SK-N-SH (cell line): ENCODE measurements at regions not wholly inside any gene's neighbourhood (a gene's known extent, or its start where the extent isn't known, plus 50 kb on each side); places are given as distances from the start of the nearest gene placed in this dataset.

ENCODE experiments used
- CTCF ChIA-PET: fragments of 300-600, 350-600 bp; formaldehyde crosslinking; extraction: SDS; loops from one replicate; lab custom pipeline; 2021; lab: Yijun Ruan, JAX
- POLR2A ChIA-PET: fragments of 350-600 bp; sonication (Branson Sonifier 250); formaldehyde crosslinking; extraction: SDS; loops from one replicate; lab custom pipeline; 2020; ENCODE audit warnings: antibody characterized with exemption, inconsistent platforms; lab: Yijun Ruan, JAX
- DNase-seq: peaks from one replicate; pipeline ENCODE4 v3.0.0; 2012
- H2AFZ ChIP-seq: fragments of 200-600 bp; sonication (generic); 2 replicates; pipeline ENCODE4 v1.8.1; 2016; ENCODE audit warnings: antibody characterized with exemption, mild to moderate bottlenecking, low read depth
- H3F3A ChIP-seq: fragments of 200-600 bp; sonication (generic); replicated peaks from 2 replicates; pipeline ENCODE3; 2016; ENCODE audit warnings: antibody characterized with exemption, mild to moderate bottlenecking; ENCODE audit not compliant: insufficient read depth
- H3K27ac ChIP-seq, 2 experiments: fragments of 200-500 bp in 1 of 2; fragments of 200-600 bp in 1 of 2; sonication (Bioruptor generic) in 1 of 2; sonication (generic), shearing (Covaris generic) in 1 of 2; 2 replicates each; pipeline versions ENCODE4 v1.5.1 to v1.6.1; 2014 to 2016; ENCODE audit warnings: low read depth in 2 of 2, inconsistent platforms in 1 of 2, low read length in 1 of 2, mild to moderate bottlenecking in 1 of 2, mixed read lengths in 1 of 2
- H3K27me3 ChIP-seq: fragments of 200-600 bp; sonication (generic), shearing (Covaris generic); 2 replicates; pipeline ENCODE4 v1.6.1; 2016; ENCODE audit warnings: mixed run types; ENCODE audit not compliant: insufficient read depth
- H3K36me3 ChIP-seq, 2 experiments: fragments of 200-500 bp in 1 of 2; fragments of 200-600 bp in 1 of 2; sonication (Bioruptor generic) in 1 of 2; sonication (generic) in 1 of 2; replicated peaks in 1 of 2; 2 replicates each; pipeline versions ENCODE3 to v1.5.1; 2014 to 2016; ENCODE audit warnings: low read length in 1 of 2, mild to moderate bottlenecking in 1 of 2; ENCODE audit not compliant: insufficient read depth in 2 of 2, control insufficient read depth in 1 of 2
- H3K4me1 ChIP-seq, 2 experiments: fragments of 200-500 bp in 1 of 2; fragments of 200-600 bp in 1 of 2; sonication (Bioruptor generic) in 1 of 2; sonication (generic), shearing (Covaris generic) in 1 of 2; 2 replicates each; pipeline versions ENCODE4 v1.5.1 to v1.6.1; 2014 to 2016; ENCODE audit warnings: low read depth in 1 of 2, low read length in 1 of 2, mixed run types in 1 of 2; ENCODE audit not compliant: insufficient read depth in 2 of 2, control insufficient read depth in 1 of 2
- H3K4me2 ChIP-seq: fragments of 200-600 bp; sonication (generic), shearing (Covaris generic); 2 replicates; pipeline ENCODE4 v1.6.1; 2017; ENCODE audit warnings: mixed run types
- H3K4me3 ChIP-seq, 2 experiments: fragments of 200-500 bp in 1 of 2; fragments of 200-600 bp in 1 of 2; sonication (Bioruptor generic) in 1 of 2; sonication (generic), shearing (Covaris generic) in 1 of 2; 2 replicates each; pipeline versions ENCODE4 v1.5.1 to v1.8.1; 2014 to 2016; ENCODE audit warnings: low read depth in 2 of 2, inconsistent platforms in 1 of 2, low read length in 1 of 2, mild to moderate bottlenecking in 1 of 2, mixed read lengths in 1 of 2, moderate library complexity in 1 of 2
- H3K79me2 ChIP-seq: fragments of 200-600 bp; sonication (generic); 2 replicates; pipeline ENCODE4 v1.8.1; 2017; ENCODE audit warnings: mild to moderate bottlenecking; ENCODE audit not compliant: insufficient read depth
- H3K9ac ChIP-seq: fragments of 200-600 bp; sonication (generic); 2 replicates; pipeline ENCODE4 v1.6.1; 2017; ENCODE audit warnings: mixed run types
- H3K9me2 ChIP-seq: fragments of 200-600 bp; sonication (generic); 2 replicates; pipeline ENCODE4 v1.6.1; 2017; ENCODE audit warnings: mixed run types
- H3K9me3 ChIP-seq: fragments of 200-600 bp; sonication (generic); 2 replicates; pipeline ENCODE4 v1.6.1; 2017; ENCODE audit warnings: mixed run types, mild to moderate bottlenecking, moderate library complexity
- H4K20me1 ChIP-seq: fragments of 200-600 bp; sonication (generic); 2 replicates; pipeline ENCODE4 v1.6.1; 2017; ENCODE audit warnings: mild to moderate bottlenecking, mixed run types; ENCODE audit not compliant: insufficient read depth
- CHD2 ChIP-seq: fragments of 150-350 bp; IDR thresholded peaks from 2 replicates; pipeline ENCODE4 v1.6.1; 2018; ENCODE audit warnings: low read length; ENCODE audit not compliant: partially characterized antibody
- ELF1 ChIP-seq: IDR thresholded peaks from 2 replicates; pipeline ENCODE4 v1.4.0; 2012
- EZH2phosphoT487 ChIP-seq: fragments of 200-600 bp; sonication (generic); IDR thresholded peaks from 2 replicates; pipeline ENCODE4 v1.6.1; 2017; ENCODE audit warnings: low read depth, mixed run types, mild to moderate bottlenecking, antibody characterized with exemption, moderate library complexity, borderline replicate concordance
- FOXJ3 ChIP-seq: sonication (generic); formaldehyde crosslinking; IDR thresholded peaks from 2 replicates; pipeline ENCODE4 v1.5.1; 2020; ENCODE audit warnings: mild to moderate bottlenecking, missing genetic modification reagents
- GATA2 ChIP-seq: sonication (generic); formaldehyde crosslinking; IDR thresholded peaks from 2 replicates; pipeline ENCODE4 v1.5.0; 2020; ENCODE audit warnings: mild to moderate bottlenecking, missing genetic modification reagents
- JUND ChIP-seq: IDR thresholded peaks from 2 replicates; pipeline ENCODE4 v1.4.0; 2012
- MEF2A ChIP-seq: IDR thresholded peaks from 2 replicates; pipeline ENCODE4 v1.4.0; 2012; ENCODE audit warnings: low read depth, borderline replicate concordance
- MXI1 ChIP-seq: IDR thresholded peaks from 2 replicates; pipeline ENCODE4 v1.6.1; 2012; ENCODE audit warnings: mild to moderate bottlenecking, low read depth, low read length, improper control_type of control experiment
- NRF1 ChIP-seq: IDR thresholded peaks from 2 replicates; pipeline ENCODE4 v1.6.1; 2012; ENCODE audit warnings: low read depth, mild to moderate bottlenecking, low read length
- RCOR1 ChIP-seq: fragments of 150-350 bp; IDR thresholded peaks from 2 replicates; pipeline ENCODE4 v1.6.1; 2017; ENCODE audit warnings: antibody characterized with exemption, low read length
- REST ChIP-seq: IDR thresholded peaks from 2 replicates; pipeline ENCODE4 v1.6.1; 2012; ENCODE audit warnings: mild to moderate bottlenecking, low read depth, low read length, moderate library complexity
- SIN3A ChIP-seq: IDR thresholded peaks from 2 replicates; pipeline ENCODE4 v1.6.1; 2012; ENCODE audit warnings: low read depth, mild to moderate bottlenecking, low read length, moderate library complexity, borderline replicate concordance
- SMC3 ChIP-seq: IDR thresholded peaks from 2 replicates; pipeline ENCODE4 v1.6.1; 2012; ENCODE audit warnings: low read depth, low read length, improper control_type of control experiment
- TAF1 ChIP-seq: IDR thresholded peaks from 2 replicates; pipeline ENCODE4 v1.6.1; 2012; ENCODE audit warnings: low read depth, mild to moderate bottlenecking, low read length, moderate library complexity, borderline replicate concordance
- TEAD4 ChIP-seq: IDR thresholded peaks from 2 replicates; pipeline ENCODE4 v1.4.0; 2012; ENCODE audit warnings: mild to moderate bottlenecking, borderline replicate concordance; ENCODE audit not compliant: insufficient read depth
- WGBS: methylation state at CpG from one replicate; pipeline ENCODE4 v1.1.6; 2017; ENCODE audit warnings: low lambda C conversion rate; 5-methylcytosine and 5-hydroxymethylcytosine counted together
- TF ChIP-seq, protein P1 (sequence below): IDR thresholded peaks from 2 replicates; pipeline ENCODE4; 2012
- TF ChIP-seq, protein P2 (sequence below): fragments of 150-350 bp; IDR thresholded peaks from 2 replicates; pipeline ENCODE4 v1.6.1; 2017; ENCODE audit warnings: antibody characterized with exemption, low read length, low read depth, borderline replicate concordance

- Histone ChIP-seq H3K4me2 (no peak overlapping the region), H3K36me3 (no peaks in the 10 kb centered on the region), H3F3A (no peaks in the 10 kb centered on the region)
- 42% methylated on average over 5 of the region's 5 CpGs for WGBS
- CTCF ChIA-PET, result no interaction called here
- DNase-seq, result no peak
- TF ChIP-seq SMC3 (no peak), TAF1 (no peak), GATA2 (CRISPR knock-in tag) (no peak), ELF1 (no peak), TEAD4 (no peak)
- TF ChIP-seq, protein P1, sequence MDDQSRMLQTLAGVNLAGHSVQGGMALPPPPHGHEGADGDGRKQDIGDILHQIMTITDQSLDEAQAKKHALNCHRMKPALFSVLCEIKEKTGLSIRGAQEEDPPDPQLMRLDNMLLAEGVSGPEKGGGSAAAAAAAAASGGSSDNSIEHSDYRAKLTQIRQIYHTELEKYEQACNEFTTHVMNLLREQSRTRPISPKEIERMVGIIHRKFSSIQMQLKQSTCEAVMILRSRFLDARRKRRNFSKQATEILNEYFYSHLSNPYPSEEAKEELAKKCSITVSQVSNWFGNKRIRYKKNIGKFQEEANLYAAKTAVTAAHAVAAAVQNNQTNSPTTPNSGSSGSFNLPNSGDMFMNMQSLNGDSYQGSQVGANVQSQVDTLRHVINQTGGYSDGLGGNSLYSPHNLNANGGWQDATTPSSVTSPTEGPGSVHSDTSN, result no peak
- TF ChIP-seq, protein P2, sequence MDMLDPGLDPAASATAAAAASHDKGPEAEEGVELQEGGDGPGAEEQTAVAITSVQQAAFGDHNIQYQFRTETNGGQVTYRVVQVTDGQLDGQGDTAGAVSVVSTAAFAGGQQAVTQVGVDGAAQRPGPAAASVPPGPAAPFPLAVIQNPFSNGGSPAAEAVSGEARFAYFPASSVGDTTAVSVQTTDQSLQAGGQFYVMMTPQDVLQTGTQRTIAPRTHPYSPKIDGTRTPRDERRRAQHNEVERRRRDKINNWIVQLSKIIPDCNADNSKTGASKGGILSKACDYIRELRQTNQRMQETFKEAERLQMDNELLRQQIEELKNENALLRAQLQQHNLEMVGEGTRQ, result no peak
- TF ChIP-seq, all 33 proteins: peak for 0
- POLR2A ChIA-PET, result no interaction called here
- no peak overlapping the region for H3K4me3 ChIP-seq
- no peaks in the 10 kb centered on the region for H4K20me1 ChIP-seq
- H3K9me2 ChIP-seq, result no peaks in the 10 kb centered on the region
- H3K79me2 ChIP-seq, result no peaks in the 10 kb centered on the region
- H3K4me1 ChIP-seq, result peaks cover 0 to 7% of the 10 kb centered on the region in 2 experiments; a peak in 1 of 4 replicates
- H3K27me3 ChIP-seq, result no peaks in the 10 kb centered on the region; the same call in 1 of the 2 replicates
- H2AFZ ChIP-seq, result no peak overlapping the region
- no peak overlapping the region for H3K9ac ChIP-seq
- no peaks in the 10 kb centered on the region for H3K9me3 ChIP-seq
- no peak overlapping the region for H3K27ac ChIP-seq
These were observed 151.8 kb upstream of the RAD23B start for GRCh38 chr9:107131108-107131799.

DNA sequence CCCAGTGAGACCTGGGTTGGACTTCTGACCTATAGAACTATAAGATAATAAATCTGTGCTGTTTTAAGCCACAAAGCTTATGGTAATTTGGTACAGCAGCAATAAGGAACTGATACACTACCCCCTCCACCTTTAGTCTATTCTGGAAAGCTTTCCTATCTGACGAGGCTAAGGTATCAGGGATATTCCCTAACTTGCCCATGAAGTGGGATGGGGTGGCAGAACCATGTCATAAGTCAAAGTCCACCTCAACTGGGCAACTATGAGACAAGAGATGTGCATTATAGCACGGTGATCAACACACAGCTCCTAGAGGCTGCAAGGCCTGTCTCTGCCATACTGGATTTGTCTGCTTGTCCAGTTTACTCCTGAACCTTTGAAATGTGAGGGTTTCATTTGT lies 146.8 kb upstream of the RAD23B start:
- Histone ChIP-seq H3K9me2 (no peaks in the 10 kb centered on the region), H3K79me2 (no peaks in the 10 kb centered on the region), H3K27ac (no peak overlapping the region), H3F3A (no peaks in the 10 kb centered on the region), H3K4me1 (peaks cover 0 to 6% of the 10 kb centered on the region in 2 experiments; a peak in 1 of 4 replicates), H2AFZ (no peak overlapping the region), H3K36me3 (no peaks in the 10 kb centered on the region), H3K4me2 (no peak overlapping the region), H3K9ac (no peak overlapping the region), H4K20me1 (no peaks in the 10 kb centered on the region), H3K4me3 (no peak overlapping the region), H3K9me3 (no peaks in the 10 kb centered on the region), H3K27me3 (no peaks in the 10 kb centered on the region; the same call in 1 of the 2 replicates)
- 56% methylated on average over 2 of the region's 2 CpGs for WGBS
- POLR2A ChIA-PET, result no interaction called here
- CTCF ChIA-PET, result interaction anchor here (1.0 to 4.7 kb wide), 6 partner anchors 10 to 286 kb away, joined by 3 to 28 read pairs (median 14); no protein-coding TSS in a partner anchor
- no peak for DNase-seq
- TF ChIP-seq NRF1 (no peak), FOXJ3 (CRISPR knock-in tag) (no peak), JUND (no peak), SMC3 (no peak), RCOR1 (no peak), SIN3A (no peak), MXI1 (no peak), CHD2 (no peak), TAF1 (no peak), MEF2A (no peak), EZH2phosphoT487 (no peak), TEAD4 (no peak), REST (no peak), GATA2 (CRISPR knock-in tag) (no peak)
- TF ChIP-seq, protein P1, result no peak
